Bronchial epithelial cell (primary cell): ENCODE measurements at regions not wholly inside any gene's neighbourhood (a gene's known extent, or its start where the extent isn't known, plus 50 kb on each side); places are given as distances from the start of the nearest gene placed in this dataset.
"Not testable (repeated sequence)": the region's sequence is repeated elsewhere in the genome, so short reads cannot be mapped to it uniquely, and the experiment has no call there.

Source experiments
- DNase-seq: peaks from one replicate; pipeline ENCODE4 v3.0.0-alpha.2; 2010; ENCODE audit warnings: low read depth
- FAIRE-seq: peaks from 2 replicates; lab custom pipeline; 2011; peaks lifted over from hg19 to GRCh38; lab: Jason Lieb, UNC
- H3K27me3 ChIP-seq: 2 replicates; pipeline ENCODE4 v1.5.1; 2011; ENCODE audit warnings: low read length; ENCODE audit not compliant: control insufficient read depth, insufficient read depth
- H3K36me3 ChIP-seq: 2 replicates; pipeline ENCODE4 v1.5.1; 2011; ENCODE audit warnings: low read length; ENCODE audit not compliant: control insufficient read depth, insufficient read depth
- H3K4me3 ChIP-seq: 2 replicates; pipeline ENCODE4 v1.5.1; 2011; ENCODE audit warnings: mild to moderate bottlenecking, low read depth, low read length, control low read depth
- CTCF ChIP-seq: IDR thresholded peaks from 2 replicates; pipeline ENCODE4 v1.5.1; 2011; ENCODE audit warnings: mild to moderate bottlenecking, moderate library complexity, low read length, control low read depth, inconsistent platforms; ENCODE audit not compliant: insufficient read depth, severe bottlenecking

DNA sequence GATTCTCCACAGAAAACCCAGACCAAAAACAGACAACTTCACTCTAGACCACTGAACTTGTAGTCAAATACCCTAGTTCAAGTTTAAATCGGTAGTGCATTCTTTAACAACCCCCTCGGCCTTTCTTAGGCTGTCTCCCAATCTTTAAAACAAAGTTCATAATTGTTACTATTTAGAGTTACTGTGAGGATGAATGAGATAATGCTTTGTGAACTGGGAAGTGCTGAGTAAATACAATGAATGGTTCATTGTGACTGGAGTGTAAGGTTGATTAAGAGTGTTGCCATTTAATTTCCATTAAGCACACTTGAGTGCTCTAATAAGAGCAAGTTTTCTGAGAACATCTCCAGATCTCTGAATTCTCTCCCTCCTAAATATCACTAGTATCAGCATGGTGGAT lies 228.8 kb upstream of the PIK3R1 start:
- DNase-seq (no peak), FAIRE-seq (no peak)
- Histone ChIP-seq H3K27me3 (no peaks in the 10 kb centered on the region), H3K36me3 (no peaks in the 10 kb centered on the region), H3K4me3 (no peak overlapping the region)
- TF ChIP-seq CTCF = no peak

- no peak for FAIRE-seq
- H3K27me3 ChIP-seq = no peaks in the 10 kb centered on the region
- H3K36me3 ChIP-seq = no peaks in the 10 kb centered on the region
- H3K4me3 ChIP-seq = no peak overlapping the region
- no peak for TF ChIP-seq CTCF
- DNase-seq = no peak
Measured at GRCh38 chr5:67985686-67986387, 229.7 kb upstream of the PIK3R1 start.

- Histone ChIP-seq H3K4me3 (no peak overlapping the region), H3K36me3 (no peaks in the 10 kb centered on the region), H3K27me3 (no peaks in the 10 kb centered on the region)
- no peak for FAIRE-seq
- DNase-seq = no peak
- TF ChIP-seq CTCF = no peak
Measured at GRCh38 chr5:67984546-67984945, 231.0 kb upstream of the PIK3R1 start.

DNA sequence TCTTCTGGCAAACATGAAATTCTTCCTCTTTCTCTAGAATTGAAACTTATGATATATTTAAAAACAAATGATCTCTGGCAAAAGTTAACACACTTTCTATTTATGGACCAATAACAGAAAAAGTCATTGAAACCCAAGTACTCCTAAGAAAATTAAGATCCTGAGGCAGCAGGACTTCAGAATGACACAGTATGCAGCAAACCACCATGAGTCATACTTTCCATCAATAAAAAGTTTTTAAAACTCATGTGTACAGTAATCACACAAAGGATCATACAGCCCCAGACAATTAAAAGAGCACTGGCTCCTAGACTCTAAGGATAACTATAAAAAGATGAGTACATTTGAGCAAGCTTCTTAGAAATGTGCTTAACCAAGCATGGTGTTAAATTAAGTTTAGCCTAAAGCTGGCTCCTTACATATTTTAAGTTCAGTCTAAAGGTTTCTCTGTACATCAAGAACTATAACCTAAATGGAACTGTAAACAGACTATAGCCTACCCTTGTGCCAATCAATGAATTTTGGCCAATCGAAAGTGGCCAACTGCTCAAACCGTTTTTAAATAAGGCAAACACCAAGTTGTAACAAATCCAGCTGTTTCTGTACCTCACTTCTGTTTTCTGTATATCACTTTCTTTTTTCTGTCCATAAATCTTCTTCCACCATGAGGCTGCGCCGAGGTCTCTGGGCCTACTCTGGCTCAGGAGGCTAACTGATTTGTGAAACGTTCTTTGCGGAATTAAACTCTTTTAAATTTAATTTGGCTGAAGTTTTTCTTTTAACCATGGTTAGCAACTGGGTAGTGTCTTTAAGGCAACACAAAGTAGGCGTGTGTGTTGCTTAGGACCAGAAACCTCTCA lies 232.1 kb upstream of the PIK3R1 start:
- FAIRE-seq = no peak
- Histone ChIP-seq H3K27me3 (no peaks in the 10 kb centered on the region), H3K36me3 (no peaks in the 10 kb centered on the region), H3K4me3 (no peak overlapping the region)
- DNase-seq = peak; percentile 71
- TF ChIP-seq CTCF = no peak

- H3K36me3 ChIP-seq, H3K27me3 ChIP-seq, FAIRE-seq, DNase-seq, H3K4me3 ChIP-seq: not testable (repeated sequence)
Measured at GRCh38 chr5:67982160-67982559, 233.4 kb upstream of the PIK3R1 start.

DNA sequence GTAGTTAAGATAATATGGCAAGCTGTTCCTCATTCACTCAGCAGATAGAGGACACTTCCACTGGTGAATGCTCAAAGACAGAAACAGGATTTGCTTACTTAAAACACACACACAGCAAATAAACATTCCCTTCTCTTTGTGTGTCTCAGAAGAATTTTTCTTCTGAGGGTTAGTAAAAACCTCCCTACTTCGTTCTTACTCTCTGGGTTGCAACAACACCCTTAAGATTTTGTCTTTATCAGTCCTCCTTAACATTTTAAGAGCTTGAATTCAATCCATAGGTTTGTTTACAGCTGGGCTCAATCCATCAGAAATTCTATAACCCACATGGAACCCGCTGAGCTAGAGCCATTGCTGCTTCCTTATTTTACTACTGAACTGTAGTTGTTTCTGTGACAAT lies 237.4 kb upstream of the PIK3R1 start:
- Histone ChIP-seq H3K4me3 (no peak overlapping the region), H3K27me3 (no peaks in the 10 kb centered on the region), H3K36me3 (no peaks in the 10 kb centered on the region)
- DNase-seq = no peak
- FAIRE-seq = no peak
- no peak for TF ChIP-seq CTCF
